ENCODE measurements at regions not wholly inside any gene's neighbourhood (a gene's known extent, or its start where the extent isn't known, plus 50 kb on each side); places are given as distances from the start of the nearest gene placed in this dataset.

DNA sequence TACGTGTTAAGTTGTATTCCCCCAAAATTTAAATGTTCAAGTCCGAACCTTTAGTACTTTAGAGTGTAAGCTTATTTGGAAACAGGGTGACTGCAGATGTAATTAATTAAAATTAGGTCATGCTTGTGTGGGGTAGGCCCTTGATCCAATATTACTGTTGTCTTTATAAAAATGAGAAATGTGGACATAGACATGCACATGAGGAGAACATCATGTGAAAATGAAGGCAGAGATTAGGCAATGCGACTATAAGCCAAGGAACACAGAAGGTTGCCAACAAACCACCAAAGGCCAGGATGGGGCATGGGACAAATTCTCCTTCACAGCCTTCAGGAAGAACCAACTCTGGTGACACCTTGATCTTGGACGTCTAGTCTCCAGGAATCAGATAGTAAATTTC, 1698.4 kb upstream of the SLC10A2 start:
- TF ChIP-seq EZH2 (IDR thresholded peaks at IDR 0.05), result no peak
- no peak for TF ChIP-seq POLR2AphosphoS5 (IDR thresholded peaks at IDR 0.05; ENCODE audit: borderline replicate concordance, low read depth, low read length)

Data from SK-N-MC (cell line).